Liver (tissue), 8 donors: ENCODE measurements at regions not wholly inside any gene's neighbourhood (a gene's known extent, or its start where the extent isn't known, plus 50 kb on each side); places are given as distances from the start of the nearest gene placed in this dataset.

Experiments used
- DNase-seq: peaks from one replicate; pipeline ENCODE4 v3.0.0-alpha.2; 2017; ENCODE audit warnings: low spot score
- H3K27ac ChIP-seq, 2 donors: one replicate each; pipeline ENCODE4 v1.7.0; 2013; ENCODE audit warnings: inconsistent platforms in 2 of 2, low read length in 2 of 2, control low read depth in 1 of 2, low read depth in 1 of 2, mild to moderate bottlenecking in 1 of 2
- H3K27me3 ChIP-seq, 4 donors: one replicate each; pipeline versions ENCODE4 v1.6.1 to v1.7.0; 2013; ENCODE audit warnings: low read length in 3 of 4, inconsistent platforms in 1 of 4, mild to moderate bottlenecking in 1 of 4, moderate library complexity in 1 of 4; ENCODE audit not compliant: control insufficient read depth in 4 of 4, insufficient read depth in 4 of 4
- H3K36me3 ChIP-seq, 4 donors: one replicate each; pipeline versions ENCODE4 v1.6.1 to v1.7.0; 2013; ENCODE audit warnings: low read length in 3 of 4, mild to moderate bottlenecking in 3 of 4, low read depth in 1 of 4, moderate library complexity in 1 of 4; ENCODE audit not compliant: control insufficient read depth in 4 of 4, insufficient read depth in 3 of 4
- H3K4me1 ChIP-seq, 4 donors: one replicate each; pipeline versions ENCODE4 v1.6.1 to v1.7.0; 2013; ENCODE audit warnings: low read length in 3 of 4, mild to moderate bottlenecking in 3 of 4, moderate library complexity in 1 of 4; ENCODE audit not compliant: control insufficient read depth in 4 of 4, insufficient read depth in 4 of 4
- H3K4me3 ChIP-seq, 3 donors: one replicate each; pipeline versions ENCODE4 v1.6.1 to v1.7.0; 2013; ENCODE audit warnings: low read length in 3 of 3, control low read depth in 1 of 3, low read depth in 1 of 3, mild to moderate bottlenecking in 1 of 3
- H3K9ac ChIP-seq, 2 donors: one replicate each; pipeline ENCODE4 v1.7.0; 2013; ENCODE audit warnings: low read length in 2 of 2, mild to moderate bottlenecking in 2 of 2, moderate library complexity in 2 of 2, control low read depth in 1 of 2, low read depth in 1 of 2
- H3K9me3 ChIP-seq, 4 donors: one replicate each; pipeline versions ENCODE4 v1.6.1 to v1.7.0; 2013; ENCODE audit warnings: low read length in 3 of 4; ENCODE audit not compliant: control insufficient read depth in 4 of 4
- EGR1 ChIP-seq, 2 donors: IDR thresholded peaks; 2 replicates each; pipeline ENCODE4 v1.6.1; 2016 to 2018; ENCODE audit warnings: antibody characterized with exemption in 2 of 2, low read depth in 2 of 2
- FOXA1 ChIP-seq: IDR thresholded peaks from 2 replicates; pipeline ENCODE4 v1.6.1; 2016; ENCODE audit warnings: antibody characterized with exemption
- FOXA2 ChIP-seq: IDR thresholded peaks from 2 replicates; pipeline ENCODE4 v1.6.1; 2016; ENCODE audit warnings: antibody characterized with exemption
- GABPA ChIP-seq, 2 donors: IDR thresholded peaks in 1 of 2; conservative IDR thresholded peaks in 1 of 2; 2 replicates each; pipeline ENCODE4 v1.6.1; 2016; ENCODE audit warnings: antibody characterized with exemption in 2 of 2, mild to moderate bottlenecking in 1 of 2, moderate library complexity in 1 of 2
- HNF4A ChIP-seq, 2 donors: conservative IDR thresholded peaks; 2 replicates each; pipeline ENCODE4 v1.6.1; 2016; ENCODE audit warnings: antibody characterized with exemption in 2 of 2, mild to moderate bottlenecking in 2 of 2
- HNF4G ChIP-seq: IDR thresholded peaks from 2 replicates; pipeline ENCODE4 v1.6.1; 2016; ENCODE audit warnings: antibody characterized with exemption
- MAX ChIP-seq: IDR thresholded peaks from 2 replicates; pipeline ENCODE4 v1.6.1; 2016; ENCODE audit warnings: antibody characterized with exemption
- NR2F2 ChIP-seq: IDR thresholded peaks from 2 replicates; pipeline ENCODE4 v1.6.1; 2016; ENCODE audit warnings: antibody characterized with exemption
- RAD21 ChIP-seq, 2 donors: IDR thresholded peaks; 2 replicates each; pipeline ENCODE4 v1.6.1; 2016; ENCODE audit warnings: antibody characterized with exemption in 2 of 2, mild to moderate bottlenecking in 2 of 2
- REST ChIP-seq: IDR thresholded peaks from 2 replicates; pipeline ENCODE4 v1.6.1; 2016; ENCODE audit warnings: antibody characterized with exemption, mild to moderate bottlenecking
- RXRA ChIP-seq, 2 donors: IDR thresholded peaks; 2 replicates each; pipeline ENCODE4 v1.6.1; 2017 to 2018; ENCODE audit warnings: antibody characterized with exemption in 2 of 2, mild to moderate bottlenecking in 1 of 2
- SP1 ChIP-seq: IDR thresholded peaks from 2 replicates; pipeline ENCODE4 v1.6.1; 2018; ENCODE audit warnings: antibody characterized with exemption, mild to moderate bottlenecking
- TAF1 ChIP-seq: conservative IDR thresholded peaks from 2 replicates; pipeline ENCODE4 v1.6.1; 2016; ENCODE audit warnings: antibody characterized with exemption, mild to moderate bottlenecking
- YY1 ChIP-seq: IDR thresholded peaks from 2 replicates; pipeline ENCODE4 v1.6.1; 2016; ENCODE audit warnings: antibody characterized with exemption, mild to moderate bottlenecking
- WGBS: extraction: QIAGEN DNeasy Blood & Tissue Kit; methylation state at CpG from one replicate; pipeline ENCODE4 v1.1.7; 2013; 5-methylcytosine and 5-hydroxymethylcytosine counted together
- TF ChIP-seq, protein P1 (sequence below): fragments of 150-350 bp; IDR thresholded peaks from 2 replicates; pipeline ENCODE4 v1.5.1; 2017; ENCODE audit warnings: improper control_type of control experiment, low read depth, low read length; ENCODE audit not compliant: missing input control
- TF ChIP-seq, protein P2 (sequence below): IDR thresholded peaks from 2 replicates; pipeline ENCODE4 v1.6.1; 2016; ENCODE audit warnings: antibody characterized with exemption
- TF ChIP-seq, protein P3 (sequence below): IDR thresholded peaks from 2 replicates; pipeline ENCODE4 v1.6.1; 2016; ENCODE audit warnings: antibody characterized with exemption
- donor health status: healthy.
- donor health status: healthy.
- donor health status: healthy.
- donor health status: healthy.
- donor health status: healthy.

- Histone ChIP-seq H3K27me3 (peaks cover 0 to 3% (median 0%) of the 10 kb centered on the region in 4 donors), H3K36me3 (no peaks in the 10 kb centered on the region), H3K27ac (no peak overlapping the region), H3K9me3 (no peaks in the 10 kb centered on the region), H3K4me3 (no peak overlapping the region), H3K4me1 (no peaks in the 10 kb centered on the region), H3K9ac (no peak overlapping the region)
- no peak for TF ChIP-seq REST
- no peak for TF ChIP-seq SP1
- TF ChIP-seq, protein P1, sequence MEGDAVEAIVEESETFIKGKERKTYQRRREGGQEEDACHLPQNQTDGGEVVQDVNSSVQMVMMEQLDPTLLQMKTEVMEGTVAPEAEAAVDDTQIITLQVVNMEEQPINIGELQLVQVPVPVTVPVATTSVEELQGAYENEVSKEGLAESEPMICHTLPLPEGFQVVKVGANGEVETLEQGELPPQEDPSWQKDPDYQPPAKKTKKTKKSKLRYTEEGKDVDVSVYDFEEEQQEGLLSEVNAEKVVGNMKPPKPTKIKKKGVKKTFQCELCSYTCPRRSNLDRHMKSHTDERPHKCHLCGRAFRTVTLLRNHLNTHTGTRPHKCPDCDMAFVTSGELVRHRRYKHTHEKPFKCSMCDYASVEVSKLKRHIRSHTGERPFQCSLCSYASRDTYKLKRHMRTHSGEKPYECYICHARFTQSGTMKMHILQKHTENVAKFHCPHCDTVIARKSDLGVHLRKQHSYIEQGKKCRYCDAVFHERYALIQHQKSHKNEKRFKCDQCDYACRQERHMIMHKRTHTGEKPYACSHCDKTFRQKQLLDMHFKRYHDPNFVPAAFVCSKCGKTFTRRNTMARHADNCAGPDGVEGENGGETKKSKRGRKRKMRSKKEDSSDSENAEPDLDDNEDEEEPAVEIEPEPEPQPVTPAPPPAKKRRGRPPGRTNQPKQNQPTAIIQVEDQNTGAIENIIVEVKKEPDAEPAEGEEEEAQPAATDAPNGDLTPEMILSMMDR: no peak
- TF ChIP-seq FOXA2: no peak
- TF ChIP-seq, protein P2, sequence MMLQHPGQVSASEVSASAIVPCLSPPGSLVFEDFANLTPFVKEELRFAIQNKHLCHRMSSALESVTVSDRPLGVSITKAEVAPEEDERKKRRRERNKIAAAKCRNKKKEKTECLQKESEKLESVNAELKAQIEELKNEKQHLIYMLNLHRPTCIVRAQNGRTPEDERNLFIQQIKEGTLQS: no peak
- TF ChIP-seq HNF4A (conservative IDR thresholded peaks at IDR 0.05): no peak
- no peak for TF ChIP-seq YY1
- TF ChIP-seq, protein P3, sequence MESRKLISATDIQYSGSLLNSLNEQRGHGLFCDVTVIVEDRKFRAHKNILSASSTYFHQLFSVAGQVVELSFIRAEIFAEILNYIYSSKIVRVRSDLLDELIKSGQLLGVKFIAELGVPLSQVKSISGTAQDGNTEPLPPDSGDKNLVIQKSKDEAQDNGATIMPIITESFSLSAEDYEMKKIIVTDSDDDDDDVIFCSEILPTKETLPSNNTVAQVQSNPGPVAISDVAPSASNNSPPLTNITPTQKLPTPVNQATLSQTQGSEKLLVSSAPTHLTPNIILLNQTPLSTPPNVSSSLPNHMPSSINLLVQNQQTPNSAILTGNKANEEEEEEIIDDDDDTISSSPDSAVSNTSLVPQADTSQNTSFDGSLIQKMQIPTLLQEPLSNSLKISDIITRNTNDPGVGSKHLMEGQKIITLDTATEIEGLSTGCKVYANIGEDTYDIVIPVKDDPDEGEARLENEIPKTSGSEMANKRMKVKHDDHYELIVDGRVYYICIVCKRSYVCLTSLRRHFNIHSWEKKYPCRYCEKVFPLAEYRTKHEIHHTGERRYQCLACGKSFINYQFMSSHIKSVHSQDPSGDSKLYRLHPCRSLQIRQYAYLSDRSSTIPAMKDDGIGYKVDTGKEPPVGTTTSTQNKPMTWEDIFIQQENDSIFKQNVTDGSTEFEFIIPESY: no peak
- no peak for TF ChIP-seq GABPA (IDR thresholded peaks at IDR 0.05 in 1 of 2, conservative IDR thresholded peaks at IDR 0.05 in 1 of 2)
- no peak for TF ChIP-seq RAD21 (IDR thresholded peaks at IDR 0.05)
- no peak for TF ChIP-seq TAF1
- TF ChIP-seq RXRA (IDR thresholded peaks at IDR 0.05): no peak
- no peak for TF ChIP-seq HNF4G
- TF ChIP-seq MAX: no peak
- TF ChIP-seq EGR1 (IDR thresholded peaks at IDR 0.05; ENCODE audit: low read depth in 2 of 2): no peak
- DNase-seq: no peak
- WGBS: 80% methylated on average over 3 of the region's 3 CpGs
These were observed 555.2 kb downstream of the COL12A1 start for GRCh38 chr6:74650668-74651067.

DNA sequence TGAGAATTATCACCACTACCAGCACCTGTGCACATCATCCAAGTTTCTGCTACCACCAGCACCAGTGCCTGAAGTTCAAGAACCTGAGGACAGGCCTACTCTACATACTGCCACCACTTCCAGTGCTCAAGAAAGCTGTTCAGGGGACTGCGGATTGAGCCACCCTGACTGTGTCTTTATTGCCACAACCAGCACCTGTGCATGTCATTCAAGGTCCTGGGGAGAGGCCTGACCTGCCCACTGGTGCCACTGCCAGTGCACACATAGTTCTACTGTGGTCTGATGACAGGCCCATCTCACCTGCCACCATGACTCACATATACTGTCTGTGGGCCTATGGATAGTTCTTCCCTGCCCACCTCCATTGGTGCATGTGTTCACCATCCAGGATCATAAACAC, 559.4 kb downstream of the COL12A1 start:
- Histone ChIP-seq H3K4me1 (no peaks in the 10 kb centered on the region), H3K9ac (no peak overlapping the region), H3K4me3 (no peak overlapping the region), H3K27ac (no peak overlapping the region), H3K27me3 (no peaks in the 10 kb centered on the region), H3K9me3 (no peaks in the 10 kb centered on the region), H3K36me3 (no peaks in the 10 kb centered on the region)
- TF ChIP-seq, protein P2: no peak
- no peak for TF ChIP-seq FOXA1
- TF ChIP-seq HNF4A (conservative IDR thresholded peaks at IDR 0.05): no peak
- TF ChIP-seq, protein P1: no peak
- TF ChIP-seq TAF1: no peak
- no peak for TF ChIP-seq EGR1 (IDR thresholded peaks at IDR 0.05; ENCODE audit: low read depth in 2 of 2)
- TF ChIP-seq GABPA (IDR thresholded peaks at IDR 0.05 in 1 of 2, conservative IDR thresholded peaks at IDR 0.05 in 1 of 2): no peak
- no peak for TF ChIP-seq FOXA2
- TF ChIP-seq NR2F2: no peak
- DNase-seq: no peak
- WGBS: 95% methylated on average over 1 of the region's 1 CpG
